Endothelial cell (in vitro differentiated cells): ENCODE measurements at regions not wholly inside any gene's neighbourhood (a gene's known extent, or its start where the extent isn't known, plus 50 kb on each side); places are given as distances from the start of the nearest gene placed in this dataset.

Source experiments
- DNase-seq: peaks from one replicate; pipeline ENCODE4 v3.0.0; 2021; ENCODE audit warnings: low spot score
- H3K27ac Mint-ChIP-seq: one replicate; pipeline ENCODE4 v1.8.0; 2021; ENCODE audit warnings: mixed read lengths, inconsistent platforms; ENCODE audit not compliant: unreplicated experiment
- H3K27me3 Mint-ChIP-seq: one replicate; pipeline ENCODE4 v1.8.0; 2021; ENCODE audit warnings: mild to moderate bottlenecking, moderate library complexity, mixed read lengths, inconsistent platforms; ENCODE audit not compliant: unreplicated experiment
- H3K36me3 Mint-ChIP-seq: one replicate; pipeline ENCODE4 v1.8.0; 2021; ENCODE audit warnings: mild to moderate bottlenecking, low read depth, mixed read lengths, inconsistent platforms; ENCODE audit not compliant: unreplicated experiment
- H3K4me1 Mint-ChIP-seq: one replicate; pipeline ENCODE4 v1.8.0; 2021; ENCODE audit warnings: mild to moderate bottlenecking, mixed read lengths, inconsistent platforms; ENCODE audit not compliant: unreplicated experiment
- H3K4me3 Mint-ChIP-seq: one replicate; pipeline ENCODE4 v1.8.0; 2021; ENCODE audit warnings: mild to moderate bottlenecking, mixed read lengths, inconsistent platforms; ENCODE audit not compliant: unreplicated experiment
- H3K9me3 Mint-ChIP-seq: one replicate; pipeline ENCODE4 v1.8.0; 2021; ENCODE audit warnings: mixed read lengths, inconsistent platforms; ENCODE audit not compliant: unreplicated experiment
- TF ChIP-seq, protein P1 (sequence below): fragments of 200-600 bp; sonication (generic); IDR thresholded peaks from one replicate; pipeline ENCODE4 v1.5.0; 2021; ENCODE audit warnings: antibody characterized with exemption; ENCODE audit not compliant: unreplicated experiment

DNA sequence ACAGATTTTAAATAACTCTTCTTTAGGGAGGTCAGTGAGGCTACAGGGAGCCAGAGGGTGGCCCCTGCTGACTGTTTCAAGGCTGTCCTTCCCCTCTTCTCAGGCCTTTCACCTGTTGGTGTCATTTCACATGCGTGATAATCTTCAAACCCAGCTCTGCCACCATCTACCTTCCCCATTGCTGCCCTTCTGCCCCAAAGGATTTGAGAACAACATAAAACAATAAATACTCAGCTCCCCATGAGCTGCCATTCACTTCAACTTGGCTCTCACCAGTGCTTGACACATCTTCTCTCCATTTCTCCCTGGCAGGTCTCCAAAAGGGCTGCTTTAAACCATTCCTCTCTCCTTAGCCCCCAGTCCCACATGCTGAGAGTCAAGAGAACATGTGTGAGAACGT is 75.5 kb upstream of the PALM2AKAP2 start:
- Mint-ChIP-seq H3K27me3 (peaks cover 2% of the 10 kb centered on the region), H3K4me3 (no peak overlapping the region), H3K4me1 (no peaks in the 10 kb centered on the region), H3K36me3 (no peaks in the 10 kb centered on the region), H3K9me3 (no peaks in the 10 kb centered on the region), H3K27ac (no peak overlapping the region)
- DNase-seq, result no peak
- TF ChIP-seq, protein P1, sequence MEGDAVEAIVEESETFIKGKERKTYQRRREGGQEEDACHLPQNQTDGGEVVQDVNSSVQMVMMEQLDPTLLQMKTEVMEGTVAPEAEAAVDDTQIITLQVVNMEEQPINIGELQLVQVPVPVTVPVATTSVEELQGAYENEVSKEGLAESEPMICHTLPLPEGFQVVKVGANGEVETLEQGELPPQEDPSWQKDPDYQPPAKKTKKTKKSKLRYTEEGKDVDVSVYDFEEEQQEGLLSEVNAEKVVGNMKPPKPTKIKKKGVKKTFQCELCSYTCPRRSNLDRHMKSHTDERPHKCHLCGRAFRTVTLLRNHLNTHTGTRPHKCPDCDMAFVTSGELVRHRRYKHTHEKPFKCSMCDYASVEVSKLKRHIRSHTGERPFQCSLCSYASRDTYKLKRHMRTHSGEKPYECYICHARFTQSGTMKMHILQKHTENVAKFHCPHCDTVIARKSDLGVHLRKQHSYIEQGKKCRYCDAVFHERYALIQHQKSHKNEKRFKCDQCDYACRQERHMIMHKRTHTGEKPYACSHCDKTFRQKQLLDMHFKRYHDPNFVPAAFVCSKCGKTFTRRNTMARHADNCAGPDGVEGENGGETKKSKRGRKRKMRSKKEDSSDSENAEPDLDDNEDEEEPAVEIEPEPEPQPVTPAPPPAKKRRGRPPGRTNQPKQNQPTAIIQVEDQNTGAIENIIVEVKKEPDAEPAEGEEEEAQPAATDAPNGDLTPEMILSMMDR, result no peak

DNA sequence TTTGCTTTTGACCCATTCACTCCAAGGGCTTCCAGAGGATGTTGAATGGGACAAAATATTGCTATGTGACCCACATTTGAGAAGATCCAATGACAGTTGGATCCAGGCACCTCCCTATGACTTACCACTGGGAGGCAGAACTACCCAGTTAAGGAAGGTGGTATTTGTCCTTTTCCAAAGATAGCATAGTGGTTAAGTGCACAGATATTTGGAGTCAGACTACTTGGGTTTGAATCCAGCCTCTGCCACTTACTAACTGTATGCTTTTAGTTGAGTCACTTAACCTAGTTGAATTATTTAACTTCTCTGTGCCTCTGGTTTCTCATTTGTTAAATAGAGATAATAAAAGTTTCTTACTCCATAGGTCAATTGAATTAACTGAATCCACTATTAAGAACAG is 74.5 kb upstream of the PALM2AKAP2 start:
- DNase-seq, result no peak
- Mint-ChIP-seq H3K9me3 (no peaks in the 10 kb centered on the region), H3K27ac (no peak overlapping the region), H3K4me3 (no peak overlapping the region), H3K4me1 (no peaks in the 10 kb centered on the region), H3K36me3 (no peaks in the 10 kb centered on the region), H3K27me3 (peaks cover 2% of the 10 kb centered on the region)
- TF ChIP-seq, protein P1, result no peak

DNA sequence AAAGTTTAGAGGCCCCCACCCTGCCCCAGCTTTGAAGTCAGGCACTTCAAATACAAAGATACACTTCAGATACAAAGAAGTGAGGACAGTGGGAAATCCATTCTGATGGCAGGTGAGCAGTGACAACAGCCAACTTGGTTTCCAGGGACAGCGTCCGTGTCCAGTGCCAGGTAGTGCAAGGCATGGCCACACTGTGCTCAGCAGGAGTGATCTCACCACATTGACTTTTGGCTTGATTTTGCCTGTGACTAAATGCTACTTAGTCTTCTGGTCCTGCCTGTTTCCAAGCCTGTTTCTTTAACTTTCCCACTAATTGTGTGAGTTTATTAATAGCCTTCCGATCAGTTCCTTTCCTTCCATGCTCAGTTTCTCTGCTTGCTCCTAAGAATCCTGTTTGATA is 72.6 kb upstream of the PALM2AKAP2 start:
- H3K4me1 Mint-ChIP-seq, result no peaks in the 10 kb centered on the region
- DNase-seq, result no peak
- H3K4me3 Mint-ChIP-seq, result no peak overlapping the region
- H3K36me3 Mint-ChIP-seq, result no peaks in the 10 kb centered on the region
- H3K9me3 Mint-ChIP-seq, result no peaks in the 10 kb centered on the region
- peaks cover 2% of the 10 kb centered on the region for H3K27me3 Mint-ChIP-seq
- TF ChIP-seq, protein P1, result no peak
- no peak overlapping the region for H3K27ac Mint-ChIP-seq

DNA sequence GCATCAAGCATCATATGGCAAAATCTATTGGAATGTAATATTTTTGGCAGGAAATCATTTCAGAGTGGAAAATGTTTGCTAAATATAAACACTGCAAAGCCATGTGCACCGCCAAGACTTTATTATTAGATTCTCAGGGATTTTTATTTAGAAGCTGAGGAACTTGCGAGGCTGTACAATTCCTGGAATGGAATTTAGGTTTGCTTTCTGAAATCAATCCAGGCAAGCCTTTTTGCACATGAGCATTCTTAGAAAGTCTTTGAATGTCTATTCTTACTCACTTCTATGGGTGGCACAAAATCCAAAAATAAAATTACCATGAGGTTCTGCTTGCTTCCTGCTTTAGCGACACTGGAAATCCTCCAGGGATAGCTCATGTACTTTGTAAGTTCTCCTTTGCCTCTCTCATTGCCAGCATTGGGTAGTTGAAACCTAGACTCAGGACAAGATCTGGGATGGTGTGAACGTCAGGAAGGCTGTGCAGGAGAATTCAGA is 71.5 kb upstream of the PALM2AKAP2 start:
- TF ChIP-seq, protein P1, result no peak
- Mint-ChIP-seq H3K27ac (no peak overlapping the region), H3K27me3 (peaks cover 2% of the 10 kb centered on the region), H3K36me3 (no peaks in the 10 kb centered on the region), H3K4me1 (no peaks in the 10 kb centered on the region), H3K9me3 (no peaks in the 10 kb centered on the region), H3K4me3 (no peak overlapping the region)
- no peak for DNase-seq

- Mint-ChIP-seq H3K9me3 (no peaks in the 10 kb centered on the region), H3K4me1 (no peaks in the 10 kb centered on the region), H3K27ac (no peak overlapping the region), H3K27me3 (no peaks in the 10 kb centered on the region), H3K4me3 (no peak overlapping the region), H3K36me3 (no peaks in the 10 kb centered on the region)
- no peak for DNase-seq
- TF ChIP-seq, protein P1, result no peak
Measured at GRCh38 chr9:109709866-109710265, 70.1 kb upstream of the PALM2AKAP2 start.
